Loucy (cell line): ENCODE measurements at regions not wholly inside any gene's neighbourhood (a gene's known extent, or its start where the extent isn't known, plus 50 kb on each side); places are given as distances from the start of the nearest gene placed in this dataset.

Experiments used
- CTCF ChIP-seq: fragments of 200-600 bp; sonication (generic); conservative IDR thresholded peaks from 2 replicates; pipeline ENCODE4 v1.5.1; 2014; ENCODE audit warnings: mild to moderate bottlenecking, antibody characterized with exemption, low read length
- EZH2phosphoT487 ChIP-seq: fragments of 200-600 bp; IDR thresholded peaks from 2 replicates; pipeline ENCODE4 v1.6.1; 2018; ENCODE audit warnings: antibody characterized with exemption, mild to moderate bottlenecking, moderate library complexity, borderline replicate concordance

GRCh38 chr20:40900666-40901215 lies 127.9 kb upstream of the TOP1 start:
- no peak for TF ChIP-seq CTCF
- no peak for TF ChIP-seq EZH2phosphoT487
